ENCODE measurements at regions not wholly inside any gene's neighbourhood (a gene's known extent, or its start where the extent isn't known, plus 50 kb on each side); places are given as distances from the start of the nearest gene placed in this dataset.

GRCh38 chr4:136838607-136839006, 693.7 kb downstream of the PCDH18 start:
- POLR2A ChIA-PET: no interaction called here
- no TSS peak for BruUV-seq (replicated peaks)
- H3K79me2 ChIP-seq (ENCODE audit: insufficient read depth, low read length): no peaks in the 10 kb centered on the region
- H3K4me2 ChIP-seq (ENCODE audit: low read length): no peak overlapping the region
- no peaks in the 10 kb centered on the region for H4K20me1 ChIP-seq (ENCODE audit: insufficient read depth)
- H3K9ac ChIP-seq (ENCODE audit: low read length): no peak overlapping the region
- H3K27ac ChIP-seq (ENCODE audit: low read depth, low read length): no peak overlapping the region
- H3K36me3 ChIP-seq (ENCODE audit: control insufficient read depth in 1 of 2, insufficient read depth in 2 of 2, low read length in 2 of 2): no peaks in the 10 kb centered on the region
- DNase-seq (ENCODE audit: low read depth, low spot score) (no peak), ATAC-seq (no peak)
- H3K4me1 ChIP-seq (ENCODE audit: control insufficient read depth in 1 of 2, insufficient read depth in 2 of 2, low read length in 2 of 2): no peaks in the 10 kb centered on the region
- no peaks in the 10 kb centered on the region for H3K27me3 ChIP-seq (ENCODE audit: insufficient read depth, low read length)
- intact Hi-C loops (cut with micrococcal nuclease): no loop called here
- RAD21 ChIA-PET (ENCODE audit: low non-redundant PET in 1 of 2, low total read pairs in 2 of 2, uncharacterized antibody in 2 of 2, unreplicated experiment in 2 of 2): no interaction called here
- no peak overlapping the region for H3K4me3 ChIP-seq (replicated peaks in 1 of 2; ENCODE audit: low read depth in 1 of 2, low read length in 2 of 2)
- no peaks in the 10 kb centered on the region for H3K9me3 ChIP-seq (ENCODE audit: control insufficient read depth in 1 of 2, insufficient read depth in 1 of 2, low read depth in 1 of 2, low read length in 2 of 2)
- TF ChIP-seq, protein P1, sequence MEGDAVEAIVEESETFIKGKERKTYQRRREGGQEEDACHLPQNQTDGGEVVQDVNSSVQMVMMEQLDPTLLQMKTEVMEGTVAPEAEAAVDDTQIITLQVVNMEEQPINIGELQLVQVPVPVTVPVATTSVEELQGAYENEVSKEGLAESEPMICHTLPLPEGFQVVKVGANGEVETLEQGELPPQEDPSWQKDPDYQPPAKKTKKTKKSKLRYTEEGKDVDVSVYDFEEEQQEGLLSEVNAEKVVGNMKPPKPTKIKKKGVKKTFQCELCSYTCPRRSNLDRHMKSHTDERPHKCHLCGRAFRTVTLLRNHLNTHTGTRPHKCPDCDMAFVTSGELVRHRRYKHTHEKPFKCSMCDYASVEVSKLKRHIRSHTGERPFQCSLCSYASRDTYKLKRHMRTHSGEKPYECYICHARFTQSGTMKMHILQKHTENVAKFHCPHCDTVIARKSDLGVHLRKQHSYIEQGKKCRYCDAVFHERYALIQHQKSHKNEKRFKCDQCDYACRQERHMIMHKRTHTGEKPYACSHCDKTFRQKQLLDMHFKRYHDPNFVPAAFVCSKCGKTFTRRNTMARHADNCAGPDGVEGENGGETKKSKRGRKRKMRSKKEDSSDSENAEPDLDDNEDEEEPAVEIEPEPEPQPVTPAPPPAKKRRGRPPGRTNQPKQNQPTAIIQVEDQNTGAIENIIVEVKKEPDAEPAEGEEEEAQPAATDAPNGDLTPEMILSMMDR (IDR thresholded peaks at IDR 0.05 in 2 of 3, conservative IDR thresholded peaks at IDR 0.05 in 1 of 3; ENCODE audit: borderline replicate concordance in 1 of 3, insufficient read depth in 1 of 3, low read depth in 2 of 3, low read length in 2 of 3): no peak
- TF ChIP-seq YY1 (IDR thresholded peaks at IDR 0.05; ENCODE audit: extremely low read depth, insufficient replicate concordance, low read depth, low read length) (no peak), ELF1 (IDR thresholded peaks at IDR 0.05; ENCODE audit: borderline replicate concordance, low read depth) (no peak), EZH2phosphoT487 (IDR thresholded peaks at IDR 0.05; ENCODE audit: borderline replicate concordance) (no peak), EZH2 (IDR thresholded peaks at IDR 0.05) (no peak), SIN3A (IDR thresholded peaks at IDR 0.05; ENCODE audit: low read depth) (no peak), POLR2A (IDR thresholded peaks at IDR 0.05; ENCODE audit: borderline replicate concordance, extremely low read depth, insufficient read depth, insufficient read length) (no peak), CEBPB (IDR thresholded peaks at IDR 0.05; ENCODE audit: low read depth) (no peak), POLR2AphosphoS5 (IDR thresholded peaks at IDR 0.05; ENCODE audit: low read depth, low read length) (no peak), ZFX (IDR thresholded peaks at IDR 0.05) (no peak), JUND (IDR thresholded peaks at IDR 0.05) (no peak), SRF (IDR thresholded peaks at IDR 0.05; ENCODE audit: low read depth) (no peak)
- CTCF ChIA-PET: no interaction called here
- H2AFZ ChIP-seq (ENCODE audit: low read depth, low read length, poor library complexity, severe bottlenecking): no peak overlapping the region
- H3K9me2 ChIP-seq (ENCODE audit: insufficient read depth): no peaks in the 10 kb centered on the region

All from HCT116 (cell line).